H1 (cell line): ENCODE measurements at regions not wholly inside any gene's neighbourhood (a gene's known extent, or its start where the extent isn't known, plus 50 kb on each side); places are given as distances from the start of the nearest gene placed in this dataset.

Experiments
- CEBPB ChIP-seq: IDR thresholded peaks from 2 replicates; pipeline ENCODE4 v1.6.1; 2012; ENCODE audit warnings: low read depth, low read length
- POLR2A ChIP-seq, 2 experiments: IDR thresholded peaks; 1 replicate in 1 of 2; 2 replicates in 1 of 2; pipeline ENCODE4 v1.6.1; 2011; ENCODE audit warnings: low read depth in 2 of 2, low read length in 2 of 2, mild to moderate bottlenecking in 2 of 2; ENCODE audit errors: control extremely low read depth in 1 of 2
- RAD21 ChIP-seq, 2 experiments: IDR thresholded peaks in 1 of 2; conservative IDR thresholded peaks in 1 of 2; 2 replicates each; pipeline ENCODE4 v1.6.1; 2011; ENCODE audit warnings: low read depth in 2 of 2, low read length in 2 of 2, improper control_type of control experiment in 1 of 2, inconsistent platforms in 1 of 2, mild to moderate bottlenecking in 1 of 2, moderate library complexity in 1 of 2
- SIX5 ChIP-seq: IDR thresholded peaks from 2 replicates; pipeline ENCODE4 v1.6.1; 2011; ENCODE audit warnings: mild to moderate bottlenecking, low read depth, low read length
- YY1 ChIP-seq: IDR thresholded peaks from 2 replicates; pipeline ENCODE4 v1.6.1; 2011; ENCODE audit warnings: low read depth, mild to moderate bottlenecking, low read length
- TF ChIP-seq, protein P1 (sequence below), 3 experiments: IDR thresholded peaks; 1 replicate in 2 of 3; 2 replicates in 1 of 3; pipeline versions ENCODE4 v1.5.1 to v1.6.1; 2011; ENCODE audit warnings: low read length in 3 of 3, mild to moderate bottlenecking in 3 of 3, inconsistent platforms in 2 of 3, low read depth in 1 of 3, moderate library complexity in 1 of 3; ENCODE audit not compliant: insufficient read depth in 1 of 3; ENCODE audit errors: control extremely low read depth in 1 of 3

DNA sequence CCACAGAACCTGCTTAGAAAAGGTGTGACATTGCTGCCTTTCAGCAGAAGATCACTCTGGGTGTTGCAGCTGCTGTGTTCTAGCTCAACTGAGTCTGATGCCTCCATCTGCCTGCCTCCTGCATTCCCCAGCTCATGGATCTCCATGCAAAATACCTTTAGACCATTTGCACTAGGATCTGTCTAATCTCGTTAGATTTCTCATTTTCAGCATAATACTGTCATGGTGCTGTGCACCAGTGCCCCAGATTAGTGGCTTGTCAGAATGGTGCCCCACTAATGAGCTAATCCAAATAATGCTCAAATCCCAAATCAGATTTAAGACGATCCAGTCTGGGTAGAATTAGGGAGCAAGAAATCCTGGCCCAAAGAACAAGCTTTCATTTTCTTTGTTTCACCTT lies 284.4 kb upstream of the PARD3B start:
- TF ChIP-seq YY1 (no peak), RAD21 (IDR thresholded peaks at IDR 0.05 in 1 of 2, conservative IDR thresholded peaks at IDR 0.05 in 1 of 2; ENCODE audit: low read depth in 2 of 2, low read length in 2 of 2) (no peak), POLR2A (IDR thresholded peaks at IDR 0.05; ENCODE audit: control extremely low read depth in 1 of 2, low read depth in 2 of 2, low read length in 2 of 2) (no peak), SIX5 (no peak), CEBPB (no peak)
- TF ChIP-seq, protein P1, sequence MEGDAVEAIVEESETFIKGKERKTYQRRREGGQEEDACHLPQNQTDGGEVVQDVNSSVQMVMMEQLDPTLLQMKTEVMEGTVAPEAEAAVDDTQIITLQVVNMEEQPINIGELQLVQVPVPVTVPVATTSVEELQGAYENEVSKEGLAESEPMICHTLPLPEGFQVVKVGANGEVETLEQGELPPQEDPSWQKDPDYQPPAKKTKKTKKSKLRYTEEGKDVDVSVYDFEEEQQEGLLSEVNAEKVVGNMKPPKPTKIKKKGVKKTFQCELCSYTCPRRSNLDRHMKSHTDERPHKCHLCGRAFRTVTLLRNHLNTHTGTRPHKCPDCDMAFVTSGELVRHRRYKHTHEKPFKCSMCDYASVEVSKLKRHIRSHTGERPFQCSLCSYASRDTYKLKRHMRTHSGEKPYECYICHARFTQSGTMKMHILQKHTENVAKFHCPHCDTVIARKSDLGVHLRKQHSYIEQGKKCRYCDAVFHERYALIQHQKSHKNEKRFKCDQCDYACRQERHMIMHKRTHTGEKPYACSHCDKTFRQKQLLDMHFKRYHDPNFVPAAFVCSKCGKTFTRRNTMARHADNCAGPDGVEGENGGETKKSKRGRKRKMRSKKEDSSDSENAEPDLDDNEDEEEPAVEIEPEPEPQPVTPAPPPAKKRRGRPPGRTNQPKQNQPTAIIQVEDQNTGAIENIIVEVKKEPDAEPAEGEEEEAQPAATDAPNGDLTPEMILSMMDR (IDR thresholded peaks at IDR 0.05; ENCODE audit: control extremely low read depth in 1 of 3, insufficient read depth in 1 of 3, low read depth in 1 of 3, low read length in 3 of 3), result no peak
